ENCODE measurements at regions not wholly inside any gene's neighbourhood (a gene's known extent, or its start where the extent isn't known, plus 50 kb on each side); places are given as distances from the start of the nearest gene placed in this dataset.
"Not testable (repeated sequence)": the region's sequence is repeated elsewhere in the genome, so short reads cannot be mapped to it uniquely, and the experiment has no call there.

DNA sequence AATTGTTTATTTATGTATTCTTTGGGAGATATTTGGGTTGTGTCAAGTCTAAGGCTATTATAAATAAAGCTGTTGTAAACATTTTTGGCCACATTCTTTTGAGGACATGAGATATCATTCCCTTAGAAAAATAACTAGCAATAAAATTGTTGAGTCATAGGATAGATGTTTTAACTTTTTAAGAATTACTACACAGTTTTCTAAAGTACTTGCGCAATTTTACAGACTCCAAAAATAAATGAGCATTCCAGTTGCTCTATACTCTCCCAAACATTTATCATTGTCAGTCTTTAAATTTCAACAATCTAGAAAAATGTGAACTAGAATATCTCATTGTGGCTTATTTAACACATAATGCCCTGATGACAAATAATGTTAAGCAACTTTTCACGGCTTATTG, 189.1 kb upstream of the ADGRL3 start:
- TF ChIP-seq, protein P1, sequence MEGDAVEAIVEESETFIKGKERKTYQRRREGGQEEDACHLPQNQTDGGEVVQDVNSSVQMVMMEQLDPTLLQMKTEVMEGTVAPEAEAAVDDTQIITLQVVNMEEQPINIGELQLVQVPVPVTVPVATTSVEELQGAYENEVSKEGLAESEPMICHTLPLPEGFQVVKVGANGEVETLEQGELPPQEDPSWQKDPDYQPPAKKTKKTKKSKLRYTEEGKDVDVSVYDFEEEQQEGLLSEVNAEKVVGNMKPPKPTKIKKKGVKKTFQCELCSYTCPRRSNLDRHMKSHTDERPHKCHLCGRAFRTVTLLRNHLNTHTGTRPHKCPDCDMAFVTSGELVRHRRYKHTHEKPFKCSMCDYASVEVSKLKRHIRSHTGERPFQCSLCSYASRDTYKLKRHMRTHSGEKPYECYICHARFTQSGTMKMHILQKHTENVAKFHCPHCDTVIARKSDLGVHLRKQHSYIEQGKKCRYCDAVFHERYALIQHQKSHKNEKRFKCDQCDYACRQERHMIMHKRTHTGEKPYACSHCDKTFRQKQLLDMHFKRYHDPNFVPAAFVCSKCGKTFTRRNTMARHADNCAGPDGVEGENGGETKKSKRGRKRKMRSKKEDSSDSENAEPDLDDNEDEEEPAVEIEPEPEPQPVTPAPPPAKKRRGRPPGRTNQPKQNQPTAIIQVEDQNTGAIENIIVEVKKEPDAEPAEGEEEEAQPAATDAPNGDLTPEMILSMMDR (IDR thresholded peaks at IDR 0.05; ENCODE audit: low read depth, low read length) = no peak
- no peak overlapping the region for H3K4me3 ChIP-seq (replicated peaks in 1 of 2; ENCODE audit: low read depth in 2 of 2, low read length in 2 of 2)
- DNase-seq (ENCODE audit: low read depth in 2 of 2) = peak in 1 of 2 donors; percentile 48

DNA sequence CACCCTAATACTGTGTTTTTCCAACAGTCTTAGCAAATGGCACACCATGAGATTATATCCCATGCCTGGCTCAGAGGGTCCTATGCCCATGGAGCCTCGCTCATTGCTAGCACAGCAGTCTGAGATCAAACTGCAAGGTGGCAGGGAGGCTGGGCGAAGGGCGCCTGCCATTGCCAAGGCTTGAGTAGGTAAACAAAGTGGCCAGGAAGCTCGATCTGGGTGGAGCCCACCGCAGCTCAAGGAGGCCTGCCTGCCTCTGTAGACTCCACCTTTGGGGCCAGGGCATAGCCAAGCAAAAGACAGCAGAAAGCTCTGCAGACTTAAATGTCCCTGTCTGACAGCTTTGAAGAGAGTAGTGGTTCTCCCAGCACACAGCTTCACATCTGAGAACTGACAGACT, 188.2 kb upstream of the ADGRL3 start:
- not testable (repeated sequence) for H3K4me3 ChIP-seq (replicated peaks in 1 of 2; ENCODE audit: low read depth in 2 of 2, low read length in 2 of 2); DNase-seq (ENCODE audit: low read depth in 2 of 2)

DNA sequence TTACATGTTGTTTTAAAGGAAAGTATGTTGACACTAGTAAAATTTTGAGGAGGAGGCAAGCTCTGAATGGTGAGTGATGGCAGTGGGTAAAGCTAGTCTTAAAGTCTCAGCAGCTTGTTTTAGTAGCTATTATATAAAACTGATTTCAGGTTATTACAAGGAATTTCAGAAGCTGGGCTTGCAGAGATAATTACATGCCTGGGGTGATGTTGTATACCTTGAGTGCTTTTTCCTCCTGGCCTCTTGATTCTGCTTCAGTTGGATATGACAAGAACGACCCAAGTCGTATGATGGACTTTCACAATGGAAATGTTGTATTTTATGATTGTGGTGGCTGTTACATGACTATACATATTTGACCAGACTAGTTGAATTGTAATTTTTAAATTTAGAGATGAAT, 175.5 kb upstream of the ADGRL3 start:
- TF ChIP-seq, protein P1 (IDR thresholded peaks at IDR 0.05; ENCODE audit: low read depth, low read length) = no peak
- H3K4me3 ChIP-seq (replicated peaks in 1 of 2; ENCODE audit: low read depth in 2 of 2, low read length in 2 of 2) = no peak overlapping the region
- DNase-seq (ENCODE audit: low read depth in 2 of 2) = no peak

DNA sequence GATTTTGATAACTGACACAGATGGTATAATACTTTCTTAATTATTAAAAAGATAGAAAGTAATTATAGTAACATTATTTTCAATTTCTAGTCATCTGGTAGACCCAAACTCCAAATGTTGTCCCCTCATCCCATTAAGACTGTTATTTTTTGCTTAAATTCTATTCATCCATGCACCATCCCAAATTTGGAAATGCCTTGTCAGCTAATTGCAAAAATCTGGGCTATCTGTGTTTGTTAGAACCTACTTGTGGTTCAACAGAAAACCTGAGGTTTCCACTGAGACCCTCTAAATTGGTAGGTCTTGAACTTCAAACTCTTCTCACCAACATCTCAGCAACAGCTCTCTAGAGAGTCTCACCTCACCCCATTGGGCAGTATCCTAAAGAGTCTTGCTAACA, 172.2 kb upstream of the ADGRL3 start:
- no peak for DNase-seq (ENCODE audit: low read depth in 2 of 2)
- TF ChIP-seq, protein P1 (IDR thresholded peaks at IDR 0.05; ENCODE audit: low read depth, low read length) = no peak
- no peak overlapping the region for H3K4me3 ChIP-seq (replicated peaks in 1 of 2; ENCODE audit: low read depth in 2 of 2, low read length in 2 of 2)

DNA sequence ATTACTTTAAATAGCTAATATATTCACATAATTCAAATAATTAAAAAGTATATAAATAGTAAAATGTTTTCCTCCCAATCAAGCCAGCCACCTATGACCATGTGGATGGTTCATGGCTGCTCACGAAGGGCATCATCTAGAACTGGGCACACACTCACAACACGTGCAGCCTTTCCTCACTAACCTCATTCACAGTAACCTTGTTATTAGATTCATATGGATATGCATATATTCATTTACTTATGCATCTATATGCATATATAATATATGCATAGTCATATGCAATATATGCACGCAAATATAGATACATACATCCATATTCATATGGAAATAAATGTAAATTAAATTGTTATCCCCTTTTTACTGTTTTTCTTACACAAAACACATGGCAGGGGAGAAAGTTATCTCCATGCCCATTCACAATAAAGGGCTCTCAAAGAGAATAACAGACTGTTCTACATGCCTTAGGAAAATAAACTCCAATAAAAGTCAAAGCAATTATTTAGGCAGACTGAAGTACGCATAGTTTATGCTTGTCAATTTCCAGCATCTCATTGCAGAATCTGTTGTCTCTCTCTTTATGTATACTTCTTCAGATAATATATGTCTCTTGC, 163.9 kb upstream of the ADGRL3 start:
- TF ChIP-seq, protein P1 (IDR thresholded peaks at IDR 0.05; ENCODE audit: low read depth, low read length) = no peak
- H3K4me3 ChIP-seq (replicated peaks in 1 of 2; ENCODE audit: low read depth in 2 of 2, low read length in 2 of 2) = no peak overlapping the region
- DNase-seq (ENCODE audit: low read depth in 2 of 2) = no peak

DNA sequence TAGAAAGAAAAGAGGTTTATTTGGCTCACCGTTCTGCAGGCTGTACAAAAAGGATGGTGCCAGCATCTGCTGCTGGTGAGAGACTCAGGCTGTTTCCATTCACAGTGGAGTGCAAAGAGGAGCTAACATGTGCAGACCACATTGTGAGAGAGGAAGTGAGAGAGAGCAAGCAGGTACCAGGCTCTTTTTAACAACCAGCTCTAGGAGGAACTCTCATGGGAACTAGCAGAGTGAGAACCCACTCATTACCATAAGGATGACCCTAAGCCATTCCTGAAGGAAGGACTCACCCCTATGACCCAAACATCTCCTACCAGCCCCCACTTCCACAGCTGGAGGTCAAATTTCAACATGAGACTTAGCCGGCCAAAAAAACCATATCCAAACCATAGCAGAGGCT, 158.6 kb upstream of the ADGRL3 start:
- DNase-seq (ENCODE audit: low read depth in 2 of 2) = no peak
- TF ChIP-seq, protein P1 (IDR thresholded peaks at IDR 0.05; ENCODE audit: low read depth, low read length) = no peak
- no peak overlapping the region for H3K4me3 ChIP-seq (replicated peaks in 1 of 2; ENCODE audit: low read depth in 2 of 2, low read length in 2 of 2)

DNA sequence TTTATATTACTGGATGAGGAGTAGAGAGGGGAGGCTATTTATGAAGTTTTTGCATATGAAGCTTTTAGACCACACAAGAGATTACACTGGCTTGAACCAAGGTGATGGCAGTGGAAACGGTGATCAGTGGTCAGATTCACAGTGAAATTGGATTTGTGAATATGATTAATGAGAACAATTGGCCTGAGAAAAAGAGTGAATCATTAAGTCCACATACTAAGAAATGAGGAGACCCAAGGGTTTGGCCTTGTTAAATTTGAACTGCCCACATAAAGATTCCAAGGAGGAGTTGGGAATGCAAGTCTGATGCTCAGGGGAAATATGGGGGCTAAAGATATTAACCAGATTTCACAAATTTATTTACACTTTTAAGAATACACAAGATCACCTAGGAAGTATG, 155.3 kb upstream of the ADGRL3 start:
- DNase-seq (ENCODE audit: low read depth in 2 of 2) = no peak
- no peak overlapping the region for H3K4me3 ChIP-seq (replicated peaks in 1 of 2; ENCODE audit: low read depth in 2 of 2, low read length in 2 of 2)
- TF ChIP-seq, protein P1 (IDR thresholded peaks at IDR 0.05; ENCODE audit: low read depth, low read length) = no peak
